ENCODE measurements at regions not wholly inside any gene's neighbourhood (a gene's known extent, or its start where the extent isn't known, plus 50 kb on each side); places are given as distances from the start of the nearest gene placed in this dataset.
"Not testable (repeated sequence)": the region's sequence is repeated elsewhere in the genome, so short reads cannot be mapped to it uniquely, and the experiment has no call there.

- no peak for DNase-seq (ENCODE audit: low read depth)
Observed at GRCh38 chr5:40277161-40277906, 402.4 kb upstream of the PTGER4 start.

DNA sequence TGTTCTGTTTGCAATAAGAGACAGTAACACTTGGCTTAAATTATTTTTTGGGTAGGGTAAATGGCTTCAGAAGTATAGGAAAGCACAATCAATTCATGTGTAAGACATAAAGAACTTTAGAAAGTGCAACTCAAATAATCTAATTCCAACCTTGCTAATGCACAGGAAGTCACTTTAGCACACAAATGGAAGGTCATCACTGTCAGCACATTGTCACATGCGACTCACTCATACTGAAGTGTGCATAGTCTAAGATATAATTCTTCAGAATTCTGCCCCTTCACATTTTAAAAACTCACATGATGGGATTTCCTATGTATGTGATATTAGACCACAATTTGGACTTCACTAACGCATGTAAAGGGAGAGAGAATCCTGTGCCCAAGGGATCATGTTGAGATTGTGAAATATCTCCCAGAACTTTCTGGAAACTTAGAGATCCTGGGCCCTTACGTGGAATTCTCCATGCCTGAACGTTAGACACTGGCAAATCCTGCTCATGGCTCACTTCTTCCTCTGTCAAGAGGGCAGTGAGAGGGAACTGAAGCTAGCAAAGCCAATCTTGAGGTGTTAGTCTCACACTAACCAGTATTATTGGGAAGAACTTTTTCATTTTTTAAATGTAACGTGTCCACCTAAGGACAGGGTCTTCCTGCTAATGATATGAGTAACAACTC lies 403.2 kb upstream of the PTGER4 start:
- DNase-seq (ENCODE audit: low read depth): no peak

DNA sequence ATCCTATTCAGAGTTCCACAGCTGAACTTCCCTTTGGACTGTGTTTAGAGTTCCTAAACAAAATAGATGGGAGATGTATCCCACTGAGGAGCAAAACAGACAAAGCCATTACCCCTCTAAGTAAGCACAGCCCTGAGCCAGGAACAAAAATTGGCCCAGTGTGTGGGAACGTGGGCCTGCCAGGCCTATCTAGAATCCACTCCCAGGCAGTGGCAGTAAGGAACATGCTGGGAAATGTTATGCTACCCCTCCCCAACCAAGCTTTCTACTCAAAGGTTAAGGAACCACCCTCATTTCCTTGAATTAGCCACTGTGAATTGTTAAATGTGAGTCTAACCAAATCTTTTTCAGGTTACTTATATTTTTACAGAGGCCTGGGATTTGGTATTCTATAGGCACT lies 405.1 kb upstream of the PTGER4 start:
- DNase-seq (ENCODE audit: low read depth): no peak

GRCh38 chr5:40273936-40274335 lies 405.8 kb upstream of the PTGER4 start:
- no peak for DNase-seq (ENCODE audit: low read depth)

GRCh38 chr5:40271476-40271875 lies 408.2 kb upstream of the PTGER4 start:
- no peak for DNase-seq (ENCODE audit: low read depth)

GRCh38 chr5:40270274-40270845 lies 409.4 kb upstream of the PTGER4 start:
- no peak for DNase-seq (ENCODE audit: low read depth)

GRCh38 chr5:40268088-40268487 lies 411.6 kb upstream of the PTGER4 start:
- no peak for DNase-seq (ENCODE audit: low read depth)

DNA sequence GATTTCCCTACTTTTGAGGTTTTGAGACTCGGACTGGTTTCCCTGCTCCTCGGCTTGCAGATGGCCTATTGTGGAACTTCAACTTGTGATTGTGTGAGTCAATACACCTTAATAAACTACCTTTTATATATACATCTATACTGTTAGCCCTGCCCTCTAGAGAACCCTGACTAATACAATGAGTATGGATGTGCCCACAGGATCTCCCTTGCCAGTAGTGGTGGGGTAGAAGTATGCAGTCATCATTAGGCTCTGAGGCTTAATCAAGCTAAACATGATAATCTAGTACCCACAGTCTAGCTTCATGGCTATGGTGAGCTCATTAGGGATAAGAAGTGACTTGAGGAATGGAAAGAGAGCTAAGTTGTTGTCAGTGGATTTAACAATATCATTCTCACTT lies 412.8 kb upstream of the PTGER4 start:
- DNase-seq (ENCODE audit: low read depth): no peak

GRCh38 chr5:40261984-40262383 lies 417.7 kb upstream of the PTGER4 start:
- no peak for DNase-seq (ENCODE audit: low read depth)

DNA sequence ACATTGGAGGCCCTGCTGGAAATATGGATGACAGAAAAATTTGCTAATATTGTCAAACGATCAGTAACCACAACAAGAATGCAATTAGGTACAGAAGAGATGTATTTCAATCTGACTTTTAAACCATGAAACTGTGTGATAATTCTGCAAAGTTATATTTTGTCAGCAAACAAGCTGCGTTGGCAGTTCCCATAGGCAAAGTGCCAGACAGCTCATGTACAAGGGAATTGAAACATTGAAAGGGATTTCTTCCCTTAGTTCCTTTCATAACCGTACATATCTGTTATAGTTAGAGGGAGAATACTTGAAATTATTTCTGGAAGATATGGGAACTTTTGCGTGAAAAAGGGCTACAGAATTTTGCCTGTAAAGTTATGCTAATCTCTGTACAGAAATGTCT lies 419.4 kb upstream of the PTGER4 start:
- DNase-seq (ENCODE audit: low read depth): no peak

DNA sequence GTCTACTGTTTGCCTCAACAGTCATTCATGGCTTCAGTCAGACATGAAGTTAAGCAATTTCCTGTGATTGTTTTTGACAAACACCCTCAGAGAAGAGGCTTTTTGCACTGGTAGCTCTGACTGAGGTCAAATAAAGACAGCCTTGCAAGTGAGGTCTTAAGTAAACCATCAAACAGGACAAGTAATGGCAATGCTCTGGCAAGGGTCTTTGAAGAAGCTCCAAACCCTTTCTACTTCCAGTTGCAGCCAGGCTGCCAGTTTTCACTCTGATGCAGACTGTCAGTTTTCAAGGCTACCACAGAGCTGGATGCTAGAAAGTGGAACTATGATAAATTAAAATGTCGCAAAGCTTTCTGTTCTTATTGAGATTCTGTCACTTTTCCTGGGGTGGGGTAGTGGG lies 421.5 kb upstream of the PTGER4 start:
- DNase-seq (ENCODE audit: low read depth): no peak

GRCh38 chr5:40240671-40241070 lies 439.0 kb upstream of the PTGER4 start:
- no peak for DNase-seq (ENCODE audit: low read depth)

GRCh38 chr5:40240111-40240510 lies 439.6 kb upstream of the PTGER4 start:
- no peak for DNase-seq (ENCODE audit: low read depth)

- DNase-seq (ENCODE audit: low read depth): no peak
Observed at GRCh38 chr5:40238066-40238745, 441.5 kb upstream of the PTGER4 start.

DNA sequence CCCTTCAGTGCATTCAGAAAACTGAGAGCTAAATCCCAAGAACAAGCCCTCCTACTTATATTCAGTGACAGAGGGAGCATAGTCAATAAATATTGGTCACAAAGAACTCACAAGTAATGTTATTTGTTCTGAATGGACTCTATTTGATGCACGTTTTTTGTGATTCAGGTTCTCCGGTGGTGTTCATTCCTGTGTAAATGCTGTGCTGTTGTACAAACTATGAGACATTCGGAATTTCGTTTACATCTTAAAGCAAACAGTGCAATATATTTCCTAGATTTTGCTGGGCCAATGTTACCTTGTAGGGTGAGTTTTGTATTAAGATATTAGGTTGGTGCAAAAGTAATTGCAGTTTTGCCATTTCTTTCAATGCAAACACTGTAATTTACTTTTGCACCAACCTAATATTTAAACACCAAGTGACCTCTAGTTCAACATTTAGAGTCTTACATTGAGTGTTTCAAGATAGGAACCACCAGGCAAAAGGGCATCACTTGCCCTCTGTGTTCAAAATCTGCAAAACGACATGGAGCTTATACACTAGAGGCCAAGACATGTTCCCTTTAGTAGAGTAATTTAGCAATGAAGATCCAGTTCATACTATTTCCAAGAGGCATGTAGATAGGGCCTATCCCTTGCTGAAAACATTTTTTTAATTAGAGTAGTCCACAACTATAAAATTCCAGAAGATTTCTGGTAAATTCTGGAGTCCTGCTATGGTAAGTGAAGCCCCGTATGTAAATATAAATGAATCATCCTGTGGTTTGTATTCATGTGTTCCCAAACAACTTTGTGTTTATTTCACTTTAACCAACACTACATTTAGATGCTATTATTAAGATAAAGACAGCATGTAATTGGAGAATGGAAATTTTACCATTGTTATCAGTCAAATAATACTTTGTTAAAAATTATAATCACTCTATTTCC lies 444.0 kb upstream of the PTGER4 start:
- DNase-seq (ENCODE audit: low read depth): no peak

GRCh38 chr5:40233268-40233667 lies 446.4 kb upstream of the PTGER4 start:
- DNase-seq (ENCODE audit: low read depth): no peak

DNA sequence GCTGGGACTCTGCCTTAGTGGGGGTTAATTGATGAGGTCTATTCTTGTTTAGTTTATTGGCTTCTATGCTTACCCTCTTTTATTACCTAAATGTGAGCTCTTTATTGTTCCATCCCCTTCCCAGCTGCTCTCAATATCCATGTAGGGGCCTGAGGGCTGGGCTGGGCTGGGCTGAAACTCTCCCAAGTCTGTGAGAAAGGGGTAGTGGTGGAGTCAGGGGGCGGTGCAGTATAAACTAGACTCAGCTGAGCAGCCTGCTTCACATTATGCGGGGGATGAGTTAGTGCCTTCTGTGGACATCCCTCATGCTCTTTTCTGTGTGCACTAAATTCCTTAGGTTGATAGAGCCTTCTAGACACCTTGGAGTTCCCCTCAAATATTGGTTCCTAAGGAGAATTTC lies 451.8 kb upstream of the PTGER4 start:
- DNase-seq (ENCODE audit: low read depth): no peak

DNA sequence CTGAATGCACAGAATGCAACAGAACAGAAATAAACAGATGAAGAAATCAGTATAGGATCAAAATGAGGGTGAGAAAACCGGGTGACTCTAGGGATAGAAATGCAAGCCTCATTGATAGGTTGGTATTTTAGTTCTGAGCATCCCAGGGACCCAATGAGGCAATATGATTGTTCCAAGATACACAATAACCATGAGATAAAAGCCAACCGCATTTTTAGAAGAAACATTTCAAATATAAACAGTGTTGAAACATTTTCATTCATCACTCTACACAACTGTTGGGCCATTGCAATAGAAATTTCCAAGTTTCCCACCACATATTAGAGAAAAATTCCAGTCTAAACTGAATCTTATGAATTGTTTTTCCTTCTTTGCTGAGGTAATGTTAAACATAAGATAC lies 452.3 kb upstream of the PTGER4 start:
- DNase-seq (ENCODE audit: low read depth): no peak

DNA sequence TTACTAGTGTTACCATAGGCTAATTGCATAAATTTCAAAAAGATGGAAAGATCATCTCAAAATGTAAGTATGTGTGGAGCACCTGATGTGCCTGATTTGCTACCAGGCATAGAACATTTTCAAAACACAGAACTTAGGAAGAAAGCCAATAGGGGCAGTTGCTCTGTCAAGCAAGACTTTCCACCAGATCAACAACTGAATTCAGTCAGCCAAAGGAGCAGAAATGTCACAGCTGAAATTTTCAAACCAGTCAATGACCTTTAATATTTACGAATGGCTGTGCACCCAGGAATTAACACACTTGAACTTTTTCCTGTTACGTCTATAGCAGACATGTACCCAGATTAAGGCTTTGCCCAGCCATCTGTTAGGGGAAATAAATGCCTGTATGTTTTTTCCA lies 452.8 kb upstream of the PTGER4 start:
- no peak for DNase-seq (ENCODE audit: low read depth)

DNA sequence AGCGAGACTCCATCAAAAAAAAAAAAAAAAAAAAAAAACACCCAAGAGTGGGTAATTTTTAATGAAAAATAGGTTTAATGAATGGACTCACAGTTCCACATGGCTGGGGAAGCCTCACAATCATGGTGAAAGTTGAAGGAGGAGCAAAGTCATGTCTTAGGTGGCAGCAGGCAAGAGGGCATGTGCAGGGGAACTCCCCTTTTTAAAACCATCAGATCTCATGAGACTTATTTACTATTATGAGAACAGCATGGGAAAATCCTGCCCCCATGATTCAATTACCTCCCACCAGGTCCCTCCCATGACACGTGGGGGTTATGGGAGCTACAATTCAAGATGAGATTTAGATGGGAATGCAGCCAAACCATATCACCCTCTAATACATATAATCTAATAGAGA lies 454.6 kb upstream of the PTGER4 start:
- DNase-seq (ENCODE audit: low read depth): not testable (repeated sequence)

DNA sequence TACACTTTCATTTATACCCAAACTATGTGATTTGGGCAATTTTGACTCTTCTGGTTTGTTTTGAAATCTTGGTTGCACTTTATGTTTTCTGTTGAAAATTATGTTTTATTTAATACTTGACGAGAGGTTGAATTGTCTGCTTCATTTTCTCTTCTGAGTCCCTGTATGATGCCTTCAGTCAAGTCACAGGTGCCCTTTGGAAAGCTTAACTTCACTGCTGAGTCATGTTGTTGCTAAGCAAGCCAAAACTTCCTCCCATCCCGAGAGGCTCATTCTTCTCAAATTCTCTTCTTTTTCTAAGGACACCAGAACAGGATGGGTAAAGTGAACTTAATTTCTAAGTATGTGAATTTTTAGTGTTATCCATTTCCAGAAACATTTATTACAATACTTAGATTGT lies 455.3 kb upstream of the PTGER4 start:
- DNase-seq (ENCODE audit: low read depth): no peak

DNA sequence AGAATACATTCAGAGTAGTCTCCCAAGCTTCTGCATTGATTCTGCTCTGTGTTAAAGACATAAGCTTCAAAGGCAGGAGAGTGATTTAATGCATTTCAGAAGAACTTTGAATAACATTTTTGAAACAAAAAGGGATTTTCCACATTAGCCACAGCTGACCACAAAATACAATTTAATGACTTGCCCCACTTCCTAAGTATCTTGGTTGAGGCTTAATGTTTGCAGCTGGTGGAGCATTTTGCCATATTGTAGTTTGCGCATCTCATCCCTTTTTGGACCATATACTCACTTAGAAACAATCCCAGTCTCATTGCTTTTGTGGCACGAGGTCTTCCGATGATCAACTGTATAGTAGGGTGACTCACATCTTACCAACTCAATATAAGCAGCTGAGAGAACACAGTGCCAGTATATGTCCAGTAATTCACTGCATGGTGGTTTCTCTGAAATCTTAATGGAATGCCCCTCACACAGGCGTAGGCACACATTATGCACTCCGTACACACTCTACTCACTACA lies 455.8 kb upstream of the PTGER4 start:
- DNase-seq (ENCODE audit: low read depth): no peak
